GM12878 (cell line): ENCODE measurements at regions not wholly inside any gene's neighbourhood (a gene's known extent, or its start where the extent isn't known, plus 50 kb on each side); places are given as distances from the start of the nearest gene placed in this dataset.

Experiments used
- ATAC-seq: fragments of 200-7000 bp; cut with Tn5 transposase; 3 replicates; pipeline ENCODE4 v1.9.1; 2020; ENCODE audit warnings: mild to moderate bottlenecking, moderate library complexity
- BruUV-seq: library from RNA; stranded (reverse); fragments of 400-500 nt; replicated peaks from 2 replicates; lab custom pipeline; 2021; lab: Mats Ljungman, UMichigan
- CTCF ChIA-PET: fragments of 300-600 bp; sonication (Branson Sonifier 250); formaldehyde crosslinking; extraction: SDS; loops from one replicate; lab custom pipeline; 2021; ENCODE audit warnings: inconsistent platforms; lab: Yijun Ruan, JAX
- POLR2A ChIA-PET: fragments of 350-600 bp; formaldehyde crosslinking; extraction: SDS; loops from one replicate; lab custom pipeline; 2021; ENCODE audit warnings: inconsistent platforms; lab: Charles Lee
- RAD21 ChIA-PET: fragments of 300-600 bp; sonication (Branson Sonifier 250); formaldehyde crosslinking; loops from one replicate; lab custom pipeline; 2023; ENCODE audit warnings: antibody characterized with exemption; ENCODE audit not compliant: unreplicated experiment; lab: Charles Lee
- SMC1A ChIA-PET: fragments of 300-600 bp; sonication (Branson Sonifier 250); formaldehyde crosslinking; loops from one replicate; lab custom pipeline; 2023; ENCODE audit not compliant: unreplicated experiment, uncharacterized antibody; lab: Charles Lee
- DNase-seq: peaks from one replicate; pipeline ENCODE4 v3.0.0-alpha.2; 2011; ENCODE audit warnings: low read depth, low spot score
- FAIRE-seq: peaks from 3 replicates; lab custom pipeline; 2011; peaks lifted over from hg19 to GRCh38; lab: Jason Lieb, UNC
- H2AFZ ChIP-seq: 2 replicates; pipeline ENCODE4 v1.6.0; 2011; ENCODE audit warnings: low read depth, low read length, control low read depth; ENCODE audit not compliant: control insufficient read depth
- H3K27ac ChIP-seq: 2 replicates; pipeline ENCODE4 v1.5.1; 2011; ENCODE audit warnings: control low read depth; ENCODE audit not compliant: control insufficient read depth, insufficient read depth
- H3K27me3 ChIP-seq, 2 experiments: replicated peaks in 1 of 2; 2 replicates each; pipeline versions ENCODE4 v1.6.0 to v1.6.1; 2011; ENCODE audit warnings: low read length in 1 of 2; ENCODE audit not compliant: control insufficient read depth in 2 of 2, insufficient read depth in 2 of 2
- H3K36me3 ChIP-seq, 2 experiments: 2 replicates each; pipeline ENCODE4 v1.5.1; 2011; ENCODE audit warnings: low read length in 1 of 2; ENCODE audit not compliant: control insufficient read depth in 2 of 2, insufficient read depth in 2 of 2
- H3K4me1 ChIP-seq: 2 replicates; pipeline ENCODE4 v1.6.1; 2011; ENCODE audit warnings: mild to moderate bottlenecking, low read length, moderate library complexity, mixed read lengths; ENCODE audit not compliant: control insufficient read depth, insufficient read depth
- H3K4me2 ChIP-seq: 2 replicates; pipeline ENCODE4 v1.6.0; 2011; ENCODE audit warnings: control low read depth; ENCODE audit not compliant: control insufficient read depth, insufficient read depth
- H3K4me3 ChIP-seq: fragments of 200-600 bp; sonication (generic); 2 replicates; pipeline ENCODE4 v1.5.1; 2016
- H3K79me2 ChIP-seq: 2 replicates; pipeline ENCODE4 v1.6.0; 2011; ENCODE audit warnings: low read length; ENCODE audit not compliant: control insufficient read depth, insufficient read depth
- H3K9ac ChIP-seq: 2 replicates; pipeline ENCODE4 v1.8.0; 2011; ENCODE audit warnings: low read length, control low read depth, mixed read lengths; ENCODE audit not compliant: control insufficient read depth, insufficient read depth
- H3K9me3 ChIP-seq: replicated peaks from 3 replicates; pipeline ENCODE4 v1.5.1; 2011; ENCODE audit warnings: mild to moderate bottlenecking, low read length; ENCODE audit not compliant: control insufficient read depth, insufficient read depth
- H4K20me1 ChIP-seq: 2 replicates; pipeline ENCODE4 v1.6.0; 2011; ENCODE audit not compliant: control insufficient read depth, insufficient read depth
- HDAC6 ChIP-seq: fragments of 200-600 bp; sonication (generic); IDR thresholded peaks from one replicate; pipeline ENCODE4 v1.8.0; 2017; ENCODE audit warnings: antibody characterized with exemption; ENCODE audit not compliant: unreplicated experiment
- LARP7 ChIP-seq: fragments of 450-650 bp; IDR thresholded peaks from 2 replicates; pipeline ENCODE4 v1.6.1; 2017; ENCODE audit warnings: mild to moderate bottlenecking
- PAX8 ChIP-seq: fragments of 450-650 bp; IDR thresholded peaks from 2 replicates; pipeline ENCODE4 v1.6.1; 2017; ENCODE audit warnings: mild to moderate bottlenecking, moderate library complexity
- SPI1 ChIP-seq: IDR thresholded peaks from 2 replicates; pipeline ENCODE4 v1.6.1; 2011; ENCODE audit warnings: low read depth, mild to moderate bottlenecking, low read length, moderate library complexity, borderline replicate concordance; ENCODE audit not compliant: insufficient read depth
- TAF1 ChIP-seq: IDR thresholded peaks from 2 replicates; pipeline ENCODE4 v1.6.1; 2011; ENCODE audit warnings: mild to moderate bottlenecking, low read depth, low read length, borderline replicate concordance
- TARDBP ChIP-seq: IDR thresholded peaks from 2 replicates; pipeline ENCODE4 v1.6.1; 2016; ENCODE audit warnings: borderline replicate concordance
- ZNF384 ChIP-seq: IDR thresholded peaks from 2 replicates; pipeline ENCODE4 v1.6.1; 2012; ENCODE audit warnings: low read depth, mild to moderate bottlenecking, low read length, improper control_type of control experiment, borderline replicate concordance
- ZSCAN29 ChIP-seq: fragments of 450-650 bp; IDR thresholded peaks from 2 replicates; pipeline ENCODE4 v1.6.1; 2017; ENCODE audit warnings: mild to moderate bottlenecking, moderate library complexity
- WGBS: methylation state at CpG from one replicate; pipeline ENCODE4 v1.1.6; 2016; ENCODE audit warnings: low lambda C conversion rate; ENCODE audit not compliant: insufficient replicate concordance, insufficient coverage; ENCODE audit errors: missing lambda C conversion rate; 5-methylcytosine and 5-hydroxymethylcytosine counted together
- in situ Hi-C: fragments of 300-500 bp; cut with MboI; formaldehyde crosslinking; loops from 9 replicates; pipeline ENCODE4 v1.14.3; 2018; ENCODE audit warnings: mixed read lengths
- intact Hi-C: fragments of 100-400 bp; cut with micrococcal nuclease; formaldehyde crosslinking; loops from one replicate; pipeline ENCODE4 v1.14.2; 2022; ENCODE audit not compliant: unreplicated experiment
- TF ChIP-seq, protein P1 (sequence below): fragments of 450-650 bp; IDR thresholded peaks from 2 replicates; pipeline ENCODE4 v1.6.1; 2018; ENCODE audit warnings: mild to moderate bottlenecking, low read depth, moderate library complexity; ENCODE audit not compliant: partially characterized antibody
- TF ChIP-seq, protein P2 (sequence below): fragments of 450-650 bp; IDR thresholded peaks from 2 replicates; pipeline ENCODE4 v1.6.1; 2017; ENCODE audit warnings: antibody characterized with exemption, mild to moderate bottlenecking, moderate library complexity
- TF ChIP-seq, protein P3 (sequence below): fragments of 450-650 bp; IDR thresholded peaks from 2 replicates; pipeline ENCODE4 v1.6.1; 2016; ENCODE audit warnings: mild to moderate bottlenecking, moderate library complexity, borderline replicate concordance

DNA sequence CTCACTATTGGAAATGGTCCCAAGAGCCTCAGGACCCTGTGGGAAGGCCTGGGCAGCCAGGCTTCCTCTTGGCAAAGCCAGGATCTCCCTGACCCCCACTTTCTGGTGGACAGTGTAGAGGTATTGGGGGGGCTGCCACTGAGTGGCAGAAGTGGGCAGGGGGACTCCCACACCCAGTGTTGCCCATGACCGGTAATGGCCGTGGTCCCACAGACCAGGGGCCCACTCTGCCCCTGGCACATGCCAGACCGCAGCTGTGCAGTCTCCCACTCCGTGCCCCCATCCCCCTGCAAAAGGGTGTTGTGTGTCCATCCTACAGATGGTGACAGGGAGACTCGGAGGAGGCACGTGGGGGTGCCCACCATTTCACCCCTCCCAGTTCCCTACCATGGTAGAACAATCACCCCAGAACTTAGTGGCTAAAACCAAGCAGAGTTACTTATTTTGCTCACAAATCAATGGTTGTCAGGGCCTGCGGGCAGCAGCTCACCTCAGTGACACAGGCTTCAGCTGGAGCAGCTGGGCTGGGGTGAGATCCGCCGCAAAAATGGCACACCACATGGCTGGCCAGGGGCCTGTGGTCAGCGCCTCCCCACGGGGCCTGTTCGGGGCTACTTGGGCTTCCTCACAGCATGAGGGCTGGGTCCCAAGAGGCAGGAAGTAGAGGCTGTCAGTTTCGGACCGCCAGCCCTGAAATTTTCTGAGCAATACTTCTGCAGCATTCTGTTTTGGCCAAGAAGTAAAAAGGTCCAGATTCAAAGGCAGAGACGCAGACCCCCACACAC lies 59.0 kb upstream of the ZNF469 start (continued):
- TF ChIP-seq, protein P1, sequence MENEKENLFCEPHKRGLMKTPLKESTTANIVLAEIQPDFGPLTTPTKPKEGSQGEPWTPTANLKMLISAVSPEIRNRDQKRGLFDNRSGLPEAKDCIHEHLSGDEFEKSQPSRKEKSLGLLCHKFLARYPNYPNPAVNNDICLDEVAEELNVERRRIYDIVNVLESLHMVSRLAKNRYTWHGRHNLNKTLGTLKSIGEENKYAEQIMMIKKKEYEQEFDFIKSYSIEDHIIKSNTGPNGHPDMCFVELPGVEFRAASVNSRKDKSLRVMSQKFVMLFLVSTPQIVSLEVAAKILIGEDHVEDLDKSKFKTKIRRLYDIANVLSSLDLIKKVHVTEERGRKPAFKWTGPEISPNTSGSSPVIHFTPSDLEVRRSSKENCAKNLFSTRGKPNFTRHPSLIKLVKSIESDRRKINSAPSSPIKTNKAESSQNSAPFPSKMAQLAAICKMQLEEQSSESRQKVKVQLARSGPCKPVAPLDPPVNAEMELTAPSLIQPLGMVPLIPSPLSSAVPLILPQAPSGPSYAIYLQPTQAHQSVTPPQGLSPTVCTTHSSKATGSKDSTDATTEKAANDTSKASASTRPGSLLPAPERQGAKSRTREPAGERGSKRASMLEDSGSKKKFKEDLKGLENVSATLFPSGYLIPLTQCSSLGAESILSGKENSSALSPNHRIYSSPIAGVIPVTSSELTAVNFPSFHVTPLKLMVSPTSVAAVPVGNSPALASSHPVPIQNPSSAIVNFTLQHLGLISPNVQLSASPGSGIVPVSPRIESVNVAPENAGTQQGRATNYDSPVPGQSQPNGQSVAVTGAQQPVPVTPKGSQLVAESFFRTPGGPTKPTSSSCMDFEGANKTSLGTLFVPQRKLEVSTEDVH = no peak

DNA sequence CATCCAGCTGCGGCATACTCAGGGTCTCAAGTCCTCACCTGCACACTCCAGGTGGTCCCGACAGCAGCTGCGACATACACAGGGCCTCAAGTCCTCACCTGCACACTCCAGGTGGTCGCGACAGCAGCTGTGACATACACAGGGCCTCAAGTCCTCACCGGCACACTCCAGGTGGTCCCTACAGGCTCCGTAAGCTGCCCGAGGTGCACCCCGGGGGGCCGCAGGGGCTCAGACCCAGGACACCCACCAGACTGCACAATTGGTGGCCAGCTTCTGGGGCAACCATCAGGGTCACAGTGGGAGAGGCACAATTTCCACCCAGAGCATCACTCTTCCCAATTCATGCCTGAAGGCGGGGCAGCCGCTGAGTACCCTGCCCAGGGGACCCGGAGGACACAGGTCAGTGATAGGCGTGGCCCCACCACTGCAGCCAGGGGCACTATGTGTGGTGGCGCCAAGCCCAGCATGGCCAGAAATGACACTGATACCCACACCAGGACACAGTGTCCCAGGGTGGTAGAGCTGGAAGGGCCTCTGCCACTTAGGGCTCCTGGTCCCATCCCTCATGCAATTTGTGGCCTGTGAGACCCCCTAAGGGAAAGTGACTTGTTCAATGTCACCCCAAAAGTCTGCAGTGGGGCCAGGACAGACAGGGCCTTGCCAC lies 57.5 kb upstream of the ZNF469 start:
- CTCF ChIA-PET = no interaction called here
- no peak for ATAC-seq
- no peak overlapping the region for H2AFZ ChIP-seq
- no peak overlapping the region for H3K27ac ChIP-seq
- in situ Hi-C loops = no loop called here
- no peaks in the 10 kb centered on the region for H3K4me1 ChIP-seq
- 44% methylated on average over 14 of the region's 15 CpGs for WGBS
- H3K4me2 ChIP-seq = no peak overlapping the region
- SMC1A ChIA-PET = no interaction called here
- no peak for FAIRE-seq
- no peaks in the 10 kb centered on the region for H4K20me1 ChIP-seq
- no peaks in the 10 kb centered on the region; the same call in 2 of the 3 replicates for H3K9me3 ChIP-seq
- H3K79me2 ChIP-seq = no peaks in the 10 kb centered on the region
- no peak overlapping the region for H3K9ac ChIP-seq
- BruUV-seq = no TSS peak
- RAD21 ChIA-PET = no interaction called here
- H3K36me3 ChIP-seq = no peaks in the 10 kb centered on the region
- no peaks in the 10 kb centered on the region for H3K27me3 ChIP-seq
- no peak for DNase-seq
- POLR2A ChIA-PET = no interaction called here
- H3K4me3 ChIP-seq = no peak overlapping the region
- intact Hi-C loops = no loop called here
- TF ChIP-seq SPI1 = no peak
- TF ChIP-seq, protein P2, sequence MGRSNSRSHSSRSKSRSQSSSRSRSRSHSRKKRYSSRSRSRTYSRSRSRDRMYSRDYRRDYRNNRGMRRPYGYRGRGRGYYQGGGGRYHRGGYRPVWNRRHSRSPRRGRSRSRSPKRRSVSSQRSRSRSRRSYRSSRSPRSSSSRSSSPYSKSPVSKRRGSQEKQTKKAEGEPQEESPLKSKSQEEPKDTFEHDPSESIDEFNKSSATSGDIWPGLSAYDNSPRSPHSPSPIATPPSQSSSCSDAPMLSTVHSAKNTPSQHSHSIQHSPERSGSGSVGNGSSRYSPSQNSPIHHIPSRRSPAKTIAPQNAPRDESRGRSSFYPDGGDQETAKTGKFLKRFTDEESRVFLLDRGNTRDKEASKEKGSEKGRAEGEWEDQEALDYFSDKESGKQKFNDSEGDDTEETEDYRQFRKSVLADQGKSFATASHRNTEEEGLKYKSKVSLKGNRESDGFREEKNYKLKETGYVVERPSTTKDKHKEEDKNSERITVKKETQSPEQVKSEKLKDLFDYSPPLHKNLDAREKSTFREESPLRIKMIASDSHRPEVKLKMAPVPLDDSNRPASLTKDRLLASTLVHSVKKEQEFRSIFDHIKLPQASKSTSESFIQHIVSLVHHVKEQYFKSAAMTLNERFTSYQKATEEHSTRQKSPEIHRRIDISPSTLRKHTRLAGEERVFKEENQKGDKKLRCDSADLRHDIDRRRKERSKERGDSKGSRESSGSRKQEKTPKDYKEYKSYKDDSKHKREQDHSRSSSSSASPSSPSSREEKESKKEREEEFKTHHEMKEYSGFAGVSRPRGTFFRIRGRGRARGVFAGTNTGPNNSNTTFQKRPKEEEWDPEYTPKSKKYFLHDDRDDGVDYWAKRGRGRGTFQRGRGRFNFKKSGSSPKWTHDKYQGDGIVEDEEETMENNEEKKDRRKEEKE = no peak
- TF ChIP-seq LARP7 = no peak
- TF ChIP-seq ZNF384 = no peak
- TF ChIP-seq TARDBP = no peak
- no peak for TF ChIP-seq PAX8
- TF ChIP-seq TAF1 = no peak
- no peak for TF ChIP-seq HDAC6
- no peak for TF ChIP-seq ZSCAN29
- TF ChIP-seq, protein P3, sequence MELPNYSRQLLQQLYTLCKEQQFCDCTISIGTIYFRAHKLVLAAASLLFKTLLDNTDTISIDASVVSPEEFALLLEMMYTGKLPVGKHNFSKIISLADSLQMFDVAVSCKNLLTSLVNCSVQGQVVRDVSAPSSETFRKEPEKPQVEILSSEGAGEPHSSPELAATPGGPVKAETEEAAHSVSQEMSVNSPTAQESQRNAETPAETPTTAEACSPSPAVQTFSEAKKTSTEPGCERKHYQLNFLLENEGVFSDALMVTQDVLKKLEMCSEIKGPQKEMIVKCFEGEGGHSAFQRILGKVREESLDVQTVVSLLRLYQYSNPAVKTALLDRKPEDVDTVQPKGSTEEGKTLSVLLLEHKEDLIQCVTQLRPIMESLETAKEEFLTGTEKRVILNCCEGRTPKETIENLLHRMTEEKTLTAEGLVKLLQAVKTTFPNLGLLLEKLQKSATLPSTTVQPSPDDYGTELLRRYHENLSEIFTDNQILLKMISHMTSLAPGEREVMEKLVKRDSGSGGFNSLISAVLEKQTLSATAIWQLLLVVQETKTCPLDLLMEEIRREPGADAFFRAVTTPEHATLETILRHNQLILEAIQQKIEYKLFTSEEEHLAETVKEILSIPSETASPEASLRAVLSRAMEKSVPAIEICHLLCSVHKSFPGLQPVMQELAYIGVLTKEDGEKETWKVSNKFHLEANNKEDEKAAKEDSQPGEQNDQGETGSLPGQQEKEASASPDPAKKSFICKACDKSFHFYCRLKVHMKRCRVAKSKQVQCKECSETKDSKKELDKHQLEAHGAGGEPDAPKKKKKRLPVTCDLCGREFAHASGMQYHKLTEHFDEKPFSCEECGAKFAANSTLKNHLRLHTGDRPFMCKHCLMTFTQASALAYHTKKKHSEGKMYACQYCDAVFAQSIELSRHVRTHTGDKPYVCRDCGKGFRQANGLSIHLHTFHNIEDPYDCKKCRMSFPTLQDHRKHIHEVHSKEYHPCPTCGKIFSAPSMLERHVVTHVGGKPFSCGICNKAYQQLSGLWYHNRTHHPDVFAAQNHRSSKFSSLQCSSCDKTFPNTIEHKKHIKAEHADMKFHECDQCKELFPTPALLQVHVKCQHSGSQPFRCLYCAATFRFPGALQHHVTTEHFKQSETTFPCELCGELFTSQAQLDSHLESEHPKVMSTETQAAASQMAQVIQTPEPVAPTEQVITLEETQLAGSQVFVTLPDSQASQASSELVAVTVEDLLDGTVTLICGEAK = no peak
